Hypothalamus (tissue), 51 donors: ENCODE measurements at regions not wholly inside any gene's neighbourhood (a gene's known extent, or its start where the extent isn't known, plus 50 kb on each side); places are given as distances from the start of the nearest gene placed in this dataset.

Experiments
- DNase-seq, 51 donors: peaks; one replicate each; lab custom pipeline; 2025; lab: John Stamatoyannopoulos, UW

DNA sequence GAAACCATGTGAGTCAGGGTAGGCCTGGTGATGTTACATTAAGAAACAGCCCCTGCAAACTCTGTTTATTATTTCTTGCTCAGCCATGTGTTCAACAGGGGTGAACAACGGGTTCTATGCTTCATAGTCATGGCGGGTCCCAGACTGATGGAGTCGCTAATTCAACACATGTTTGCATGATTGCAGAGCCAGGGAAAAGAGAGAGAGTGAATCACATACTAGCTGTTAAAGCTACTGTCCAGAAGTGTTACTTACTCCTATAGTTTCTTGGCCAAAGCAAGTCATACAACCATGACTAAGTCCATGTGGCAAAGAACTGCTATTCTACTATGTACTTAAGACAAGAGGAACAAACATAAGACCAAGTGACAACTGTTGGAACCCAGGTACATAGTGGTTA lies 241.2 kb upstream of the SKOR2 start:
- DNase-seq: no peak

DNA sequence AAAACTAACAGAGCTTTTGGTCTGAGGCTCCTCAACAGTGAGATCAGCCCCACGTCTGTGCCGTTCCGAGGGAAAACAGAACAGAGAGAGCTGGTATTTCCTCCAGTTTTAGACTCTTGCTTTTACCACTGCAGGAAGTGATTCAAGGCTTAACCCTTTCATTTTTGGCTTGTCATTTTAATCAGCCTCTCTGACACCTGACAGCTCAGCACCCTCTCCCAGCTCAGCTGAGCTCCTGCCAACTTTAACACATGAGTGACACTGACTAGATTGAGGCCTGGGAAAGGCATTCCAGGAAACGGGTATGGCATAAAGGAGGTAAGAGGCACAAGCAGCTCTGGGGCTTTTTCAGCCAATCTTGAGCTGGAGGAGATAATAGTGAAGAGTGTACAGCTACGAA lies 239.4 kb upstream of the SKOR2 start:
- no peak for DNase-seq

- no peak for DNase-seq
Observed at GRCh38 chr18:47485221-47485797, 233.8 kb upstream of the SKOR2 start.

DNA sequence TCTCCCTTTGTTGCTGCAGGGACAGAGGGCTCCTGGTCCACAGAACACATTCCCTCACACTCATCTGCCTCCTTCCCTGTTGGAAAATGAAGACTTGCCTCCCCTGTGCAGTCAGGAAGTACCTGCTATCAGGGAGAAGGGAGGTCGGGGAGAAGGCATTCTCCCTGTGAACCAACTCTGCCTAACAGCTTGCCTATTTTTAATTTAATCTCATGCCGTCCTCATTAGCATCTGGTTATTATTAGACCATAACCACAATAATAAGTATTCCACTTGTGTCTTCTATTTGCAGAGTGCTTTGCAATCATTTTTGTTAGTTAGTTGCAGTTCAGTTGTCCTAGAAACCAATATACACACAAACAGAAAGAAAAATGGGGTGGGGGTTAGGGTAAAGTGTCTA lies 232.6 kb upstream of the SKOR2 start:
- no peak for DNase-seq

- DNase-seq: no peak
Observed at GRCh38 chr18:47480166-47480565, 228.7 kb upstream of the SKOR2 start.

DNA sequence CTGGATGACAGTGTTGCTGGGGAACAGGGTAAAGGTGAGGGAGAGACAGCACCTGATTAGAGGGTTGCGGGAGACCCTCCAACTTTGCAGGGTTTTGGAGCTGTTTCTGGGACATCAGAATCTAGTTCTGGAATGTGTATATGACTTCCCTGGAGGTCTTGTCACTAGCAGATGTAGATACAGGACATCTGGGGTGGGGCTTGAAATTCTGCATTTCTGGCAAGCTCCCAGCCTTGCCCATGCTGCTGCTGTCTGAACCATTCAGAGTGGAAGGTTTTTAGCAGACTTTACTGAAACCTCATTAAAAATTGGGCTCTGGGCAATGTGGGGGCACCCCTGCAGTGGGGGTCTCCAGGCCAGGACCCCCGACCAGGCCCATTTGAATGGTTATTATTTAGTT lies 220.3 kb upstream of the SKOR2 start:
- DNase-seq: no peak

GRCh38 chr18:47470941-47471340 lies 219.5 kb upstream of the SKOR2 start:
- no peak for DNase-seq

DNA sequence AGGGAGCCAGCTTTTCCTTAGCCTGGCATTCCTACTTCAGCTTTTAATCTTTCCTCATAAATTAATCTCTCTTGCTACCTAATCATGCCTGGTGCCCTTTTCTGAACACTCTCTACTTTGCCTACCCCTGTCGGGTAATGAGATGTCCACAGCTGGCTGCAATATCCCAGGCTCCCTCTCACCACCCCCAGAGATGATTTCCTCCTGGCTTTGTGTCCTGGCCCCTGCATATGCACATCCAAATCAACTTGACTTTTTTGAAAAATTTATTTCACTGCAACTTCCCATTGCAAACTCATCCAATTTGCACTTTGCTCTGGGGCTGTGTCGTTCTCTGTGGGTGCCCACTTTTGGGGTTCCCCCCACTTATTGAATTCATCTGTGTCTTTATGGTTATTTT lies 218.1 kb upstream of the SKOR2 start:
- DNase-seq: no peak

DNA sequence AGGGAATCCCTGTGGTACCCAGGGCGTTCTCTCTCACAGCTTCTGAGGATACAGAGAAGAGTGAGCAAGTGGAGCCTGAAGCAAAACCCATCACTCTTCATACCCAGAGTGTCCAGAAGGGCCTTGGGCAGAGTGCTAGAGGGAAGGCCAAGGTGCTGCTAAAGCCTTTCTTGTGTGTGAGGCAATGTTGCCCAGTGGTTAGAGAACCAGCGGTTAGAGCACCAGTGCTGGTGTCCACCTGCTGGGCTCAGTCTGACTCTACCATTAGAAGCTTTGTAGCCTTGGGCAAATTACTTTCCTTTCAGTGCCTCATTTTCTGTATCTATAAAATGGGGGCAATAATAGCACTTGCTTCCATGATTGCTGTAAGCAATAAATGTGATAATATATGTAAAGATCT lies 210.5 kb upstream of the SKOR2 start:
- no peak for DNase-seq

DNA sequence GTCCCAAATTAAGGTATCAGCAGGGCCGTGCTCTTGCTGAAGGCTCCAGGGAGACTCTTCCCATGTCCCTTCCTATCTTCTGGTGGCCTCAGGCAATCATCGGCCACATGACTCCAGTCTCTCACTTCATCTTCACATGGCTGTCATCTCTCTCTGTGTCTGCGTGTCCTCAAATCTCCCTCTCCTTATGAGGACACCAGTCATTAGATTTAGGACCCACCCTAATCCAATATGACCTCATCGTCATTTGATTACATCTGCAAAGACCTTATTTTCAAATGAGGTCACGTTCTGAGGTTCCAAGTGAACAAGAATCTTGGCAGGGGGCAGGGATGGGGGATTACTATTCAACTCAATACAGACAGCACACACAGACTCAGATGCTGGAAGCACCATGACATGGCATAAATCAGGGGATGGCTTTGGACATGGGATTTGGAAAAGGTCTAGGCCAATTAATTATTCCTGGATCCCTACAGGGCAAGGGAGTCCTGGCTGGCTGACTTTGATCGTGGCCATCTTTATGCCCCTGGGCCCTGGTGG lies 210.0 kb upstream of the SKOR2 start:
- DNase-seq: no peak

GRCh38 chr18:47458483-47458882 lies 207.0 kb upstream of the SKOR2 start:
- no peak for DNase-seq

- no peak for DNase-seq
Observed at GRCh38 chr18:47457614-47458013, 206.2 kb upstream of the SKOR2 start.

GRCh38 chr18:47453038-47453437 lies 201.6 kb upstream of the SKOR2 start:
- no peak for DNase-seq

DNA sequence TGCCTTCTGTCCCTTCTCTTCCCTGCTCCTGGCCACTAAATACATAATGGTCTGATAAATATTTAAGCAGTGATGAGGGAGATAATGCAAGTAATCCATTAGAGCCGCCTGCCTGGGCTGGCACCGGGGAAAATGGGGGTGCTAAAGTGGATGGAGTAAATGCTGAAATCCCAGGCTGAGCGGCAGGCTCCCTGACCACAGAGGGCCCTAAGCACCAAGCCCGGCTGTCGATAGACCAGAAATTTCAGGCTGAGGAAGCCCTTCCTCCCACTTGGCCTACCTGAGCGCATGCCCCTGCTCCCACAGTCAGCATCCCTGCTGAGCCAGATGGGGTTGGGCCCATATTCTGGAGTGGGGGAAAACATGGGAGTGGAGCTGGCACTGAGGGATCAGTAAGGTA lies 197.5 kb upstream of the SKOR2 start:
- DNase-seq: no peak

- no peak for DNase-seq
Observed at GRCh38 chr18:47441914-47442313, 190.5 kb upstream of the SKOR2 start.

- no peak for DNase-seq
Observed at GRCh38 chr18:47438001-47438400, 186.5 kb upstream of the SKOR2 start.

DNA sequence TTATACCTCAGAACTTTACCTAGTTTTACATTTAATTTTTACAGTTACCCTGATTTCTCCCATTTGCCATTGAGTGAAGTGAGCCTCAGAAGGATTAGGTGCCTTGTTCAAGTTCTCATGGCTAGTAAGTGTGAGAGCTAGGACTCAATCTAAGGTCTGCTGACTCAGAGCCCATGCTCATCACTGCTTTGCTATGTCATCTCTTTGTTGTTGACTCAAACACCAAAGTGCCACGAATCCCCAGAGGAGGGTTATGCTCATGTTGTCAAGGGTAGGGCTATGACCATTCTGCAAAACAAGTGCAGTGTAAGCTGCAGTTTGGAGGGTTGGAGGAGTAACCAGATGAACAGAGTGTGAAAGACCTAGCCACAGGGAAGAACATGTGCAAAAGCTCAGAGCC lies 185.4 kb upstream of the SKOR2 start:
- DNase-seq: no peak

DNA sequence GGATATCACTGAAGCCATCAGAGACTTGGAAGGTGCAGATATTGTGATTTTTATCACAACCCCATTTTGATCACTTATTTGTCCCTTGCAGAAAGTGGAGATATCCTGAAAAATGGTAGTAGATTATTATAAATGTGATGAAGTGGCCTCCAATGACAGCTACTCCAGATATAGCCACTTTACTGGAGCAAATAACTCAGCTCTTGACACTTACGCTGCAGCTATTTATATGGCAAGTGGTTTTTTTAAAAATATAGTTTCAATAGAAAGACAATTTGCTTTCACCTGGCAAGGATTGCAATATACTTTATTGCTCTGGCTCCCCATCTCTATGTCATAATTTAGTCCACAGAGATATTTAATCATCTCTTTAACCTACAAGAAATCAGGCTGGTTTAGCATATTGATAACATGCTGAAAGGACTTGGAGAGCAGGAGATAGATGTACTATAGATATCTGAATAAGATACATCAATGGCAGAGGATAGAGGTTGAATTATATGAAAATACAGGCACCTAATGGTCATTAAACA lies 182.8 kb upstream of the SKOR2 start:
- no peak for DNase-seq

GRCh38 chr18:47427923-47428637 lies 176.6 kb upstream of the SKOR2 start:
- no peak for DNase-seq

GRCh38 chr18:47427072-47427471 lies 175.6 kb upstream of the SKOR2 start:
- DNase-seq: no peak

DNA sequence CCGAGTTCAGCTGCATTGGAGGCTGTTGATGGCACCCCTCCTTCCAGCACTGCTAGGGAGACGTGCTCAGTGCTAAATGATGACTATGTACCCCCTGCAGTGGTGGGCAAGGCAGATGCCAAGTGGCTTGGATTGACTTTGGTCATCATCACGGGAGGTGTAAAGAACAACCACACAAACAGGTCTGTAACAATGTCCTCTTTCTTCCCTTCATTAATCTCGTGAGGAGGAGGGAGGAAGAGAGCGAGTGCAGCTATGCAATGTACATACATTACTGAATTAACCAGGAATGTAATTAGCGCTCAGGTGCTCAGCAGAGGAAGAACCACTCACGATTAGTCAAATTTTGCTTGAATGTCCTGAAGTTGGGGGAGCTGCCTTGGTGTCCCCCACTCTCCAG lies 173.9 kb upstream of the SKOR2 start:
- no peak for DNase-seq

GRCh38 chr18:47422524-47422923 lies 171.1 kb upstream of the SKOR2 start:
- no peak for DNase-seq
